GM19455 (cell line): ENCODE measurements at regions not wholly inside any gene's neighbourhood (a gene's known extent, or its start where the extent isn't known, plus 50 kb on each side); places are given as distances from the start of the nearest gene placed in this dataset.
"Not testable (repeated sequence)": the region's sequence is repeated elsewhere in the genome, so short reads cannot be mapped to it uniquely, and the experiment has no call there.

ENCODE experiments used
- ATAC-seq: cut with Tn5 transposase; IDR thresholded peaks from one replicate; pipeline ENCODE4 v1.9.1; 2021; ENCODE audit not compliant: unreplicated experiment

DNA sequence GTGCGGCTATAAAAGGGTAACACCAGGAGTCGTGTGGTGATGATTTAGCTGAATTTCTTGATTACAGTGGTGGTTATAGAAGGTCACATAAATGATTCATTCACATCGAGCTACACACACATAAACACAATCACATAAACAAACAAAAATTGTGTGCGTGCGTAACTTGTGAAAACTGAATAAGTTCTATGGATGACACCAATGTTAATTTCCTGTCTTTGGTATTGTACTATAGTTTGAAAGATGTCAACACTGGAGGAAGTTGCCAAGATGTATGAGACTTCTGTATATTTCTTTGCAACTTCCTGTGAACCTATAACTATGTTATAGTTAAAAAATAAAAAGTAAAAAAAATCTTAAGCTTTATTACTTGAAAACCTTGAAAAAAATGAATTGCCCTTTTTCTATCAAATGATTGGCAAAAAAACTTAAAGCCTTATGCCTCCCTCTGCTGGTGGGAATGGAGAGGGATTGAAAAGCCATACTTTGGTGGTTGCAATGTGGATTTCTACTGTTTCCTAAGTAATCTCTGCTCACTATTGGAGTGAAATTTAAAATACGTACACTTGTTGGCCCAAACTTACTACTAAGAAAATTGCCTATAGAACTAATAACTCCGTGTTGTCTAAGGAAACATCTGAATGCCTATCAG lies 227.7 kb downstream of the RPIA start:
- no peak for ATAC-seq

DNA sequence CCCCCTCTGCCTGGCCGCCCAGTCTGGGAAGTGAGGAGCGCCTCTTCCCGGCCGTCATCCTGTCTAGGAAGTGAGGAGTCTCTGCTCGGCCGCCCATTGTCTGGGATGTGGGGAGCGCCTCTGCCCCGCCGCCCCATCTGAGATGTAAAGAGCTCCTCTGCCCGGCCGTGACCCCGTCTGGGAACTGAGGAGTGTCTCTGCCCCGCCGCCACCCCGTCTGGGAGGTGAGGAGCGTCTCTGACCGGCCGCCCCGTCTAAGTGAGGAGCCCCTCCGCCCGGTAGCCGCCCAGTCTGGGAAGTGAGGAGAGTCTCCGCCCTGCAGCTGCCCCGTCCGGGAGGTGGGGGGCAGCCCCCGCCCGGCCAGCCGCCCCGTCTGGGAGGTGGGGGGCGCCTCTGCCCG lies 228.9 kb downstream of the RPIA start:
- ATAC-seq: not testable (repeated sequence)

DNA sequence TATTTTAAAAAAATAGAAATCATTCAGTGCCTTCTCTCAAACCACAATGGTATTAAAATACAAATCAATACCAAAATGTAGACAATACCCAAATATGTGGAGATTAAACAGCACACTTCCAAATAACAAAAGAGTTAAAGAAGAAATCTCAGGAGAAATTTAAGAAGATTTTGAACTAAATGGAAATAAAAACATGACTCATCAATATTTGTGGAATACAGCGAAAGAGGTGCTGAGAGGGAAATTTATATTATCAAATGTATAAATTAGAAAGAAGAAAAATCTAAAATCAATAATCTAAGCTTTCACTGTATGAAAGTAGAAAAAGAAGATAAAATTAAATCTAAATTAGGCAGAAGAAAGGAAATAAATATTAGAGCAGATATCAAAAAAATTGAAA lies 233.1 kb downstream of the RPIA start:
- no peak for ATAC-seq

GRCh38 chr2:88925770-88926462 lies 234.4 kb downstream of the RPIA start:
- ATAC-seq: no peak

DNA sequence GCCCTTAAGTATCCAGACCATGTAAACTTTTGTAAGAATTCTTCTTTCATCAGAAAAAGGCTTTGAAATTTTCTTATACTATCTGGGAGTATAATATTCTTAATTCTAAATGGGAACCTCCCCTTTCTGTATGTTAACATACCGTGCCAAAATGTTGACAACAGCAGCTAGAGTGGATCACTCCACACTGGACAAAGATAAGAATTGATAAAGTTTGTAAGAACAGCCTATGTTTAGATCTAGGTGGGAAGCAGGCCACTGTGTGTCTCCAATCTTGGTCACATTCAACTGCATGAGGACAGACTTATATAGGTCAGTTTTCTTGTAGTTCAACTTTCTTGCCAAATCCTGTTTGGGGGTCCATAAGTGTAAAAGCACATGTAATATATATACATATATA lies 235.7 kb downstream of the RPIA start:
- no peak for ATAC-seq

- ATAC-seq: no peak
Observed at GRCh38 chr2:88930659-88931058, 239.2 kb downstream of the RPIA start.

DNA sequence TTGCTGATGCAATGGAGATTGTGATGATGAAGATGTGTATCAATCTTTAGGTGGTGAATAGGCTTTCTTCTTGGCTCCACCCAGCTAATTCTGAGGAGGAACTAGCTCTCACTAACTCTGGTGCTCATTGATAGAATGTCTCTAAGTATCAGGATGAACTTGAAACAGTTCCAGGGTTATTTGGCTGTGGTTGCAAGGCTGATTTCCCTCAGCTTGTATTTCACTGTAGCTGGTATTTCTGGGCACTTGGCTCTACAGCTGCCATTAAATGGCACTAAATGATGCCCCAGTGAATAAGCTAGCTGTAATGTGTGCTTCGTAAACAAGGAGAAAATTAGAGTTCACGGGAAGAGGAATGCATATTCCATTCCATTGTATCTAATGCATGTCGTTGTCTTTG lies 241.2 kb downstream of the RPIA start:
- no peak for ATAC-seq

DNA sequence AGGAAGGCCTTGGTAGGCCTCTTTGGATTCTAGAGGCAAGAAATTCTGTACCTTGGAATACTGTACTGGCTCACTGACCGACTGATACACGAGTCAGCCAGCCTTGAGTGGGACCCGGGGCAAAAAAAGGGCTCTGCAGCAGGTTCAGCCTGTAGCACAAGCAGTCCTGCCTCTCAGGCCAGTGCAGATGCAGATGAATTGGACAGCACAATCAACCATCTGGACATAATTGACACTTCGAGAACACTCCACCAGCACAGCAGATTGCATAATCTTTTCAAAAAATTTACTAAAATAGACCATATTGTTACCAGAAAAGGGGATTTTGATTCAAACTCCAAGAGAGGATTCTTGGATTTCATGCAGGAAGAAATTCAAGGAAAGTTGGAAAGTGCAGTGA lies 241.6 kb downstream of the RPIA start:
- ATAC-seq: no peak

- ATAC-seq: no peak
Observed at GRCh38 chr2:88933980-88934379, 242.5 kb downstream of the RPIA start.

DNA sequence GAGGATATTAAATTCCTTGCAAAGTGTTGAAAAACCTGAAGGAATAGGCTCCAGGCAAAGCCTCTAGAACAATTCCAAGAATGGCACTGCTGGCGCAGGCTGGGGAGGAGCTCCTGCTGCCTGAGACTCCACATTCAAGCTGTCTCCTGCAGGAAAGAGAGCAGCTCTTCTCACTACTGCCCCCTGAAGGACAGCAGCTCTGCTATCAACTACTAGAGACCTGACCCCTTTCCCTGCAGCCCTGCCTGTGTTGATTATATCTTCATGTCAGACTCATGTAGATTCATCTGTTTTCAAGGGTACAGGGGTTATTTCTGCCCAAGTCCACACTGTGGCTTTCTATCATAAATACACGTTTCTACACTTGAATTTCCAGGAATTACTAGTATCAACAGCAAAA lies 249.7 kb downstream of the RPIA start:
- ATAC-seq: not testable (repeated sequence)

DNA sequence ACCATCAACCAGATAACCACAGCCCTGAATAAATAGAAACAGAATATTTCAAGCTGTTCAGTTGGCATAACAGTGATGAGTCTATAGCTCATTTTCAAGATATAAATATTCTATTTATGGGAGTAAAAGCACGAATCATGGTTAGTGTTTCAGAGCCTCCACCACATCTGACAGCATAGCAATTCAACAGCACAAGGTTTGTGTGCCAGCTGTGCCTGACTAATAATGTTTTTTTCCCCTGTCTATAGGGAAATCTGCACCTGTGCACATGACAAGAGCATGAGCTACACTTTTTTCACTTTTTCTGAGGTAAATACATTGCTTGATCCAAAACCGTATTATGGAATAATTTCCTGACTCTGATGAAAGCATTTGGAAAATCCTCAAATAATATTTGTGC lies 251.3 kb downstream of the RPIA start:
- no peak for ATAC-seq

DNA sequence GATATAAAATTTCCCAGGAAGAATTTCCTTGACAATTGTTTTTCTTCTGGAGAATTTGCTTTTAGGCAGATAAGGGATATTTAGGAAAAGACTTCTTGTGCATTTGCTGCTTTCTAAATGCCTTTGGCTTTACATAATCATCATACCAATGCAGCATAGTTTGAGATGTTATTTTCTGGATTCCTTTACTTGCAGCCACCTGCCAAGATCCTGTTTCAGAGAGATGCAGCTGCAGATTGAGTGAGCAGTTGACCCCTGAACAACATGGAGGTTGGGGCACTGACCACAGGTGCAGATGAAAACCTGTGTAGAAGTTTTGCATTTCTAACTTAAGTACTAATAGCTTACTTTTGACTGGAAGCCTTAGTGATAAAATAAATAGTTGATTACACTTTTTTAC lies 257.9 kb downstream of the RPIA start:
- no peak for ATAC-seq

DNA sequence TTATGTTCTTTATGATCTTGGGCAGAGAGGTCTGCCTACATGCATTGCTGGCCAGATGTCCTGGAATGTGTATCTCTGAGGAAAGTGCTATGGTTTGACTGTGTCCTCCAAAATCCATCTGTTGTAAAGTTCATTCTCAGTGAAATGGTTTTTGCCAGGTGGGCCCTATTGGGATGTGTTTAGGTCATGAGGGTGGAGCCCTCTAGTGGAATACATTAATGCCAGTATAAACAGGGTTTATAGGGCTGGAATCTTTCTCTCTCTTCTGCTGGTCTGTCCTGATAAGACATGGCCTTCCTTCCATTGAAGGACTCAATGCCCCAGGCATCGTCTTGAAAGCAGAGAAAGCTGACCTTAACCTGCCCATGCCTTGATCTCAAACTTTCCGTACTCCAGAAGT lies 258.5 kb downstream of the RPIA start:
- ATAC-seq: no peak

GRCh38 chr2:88955607-88956006 lies 264.1 kb downstream of the RPIA start:
- ATAC-seq: no peak

- no peak for ATAC-seq
Observed at GRCh38 chr2:88959480-88960204, 268.2 kb downstream of the RPIA start.

DNA sequence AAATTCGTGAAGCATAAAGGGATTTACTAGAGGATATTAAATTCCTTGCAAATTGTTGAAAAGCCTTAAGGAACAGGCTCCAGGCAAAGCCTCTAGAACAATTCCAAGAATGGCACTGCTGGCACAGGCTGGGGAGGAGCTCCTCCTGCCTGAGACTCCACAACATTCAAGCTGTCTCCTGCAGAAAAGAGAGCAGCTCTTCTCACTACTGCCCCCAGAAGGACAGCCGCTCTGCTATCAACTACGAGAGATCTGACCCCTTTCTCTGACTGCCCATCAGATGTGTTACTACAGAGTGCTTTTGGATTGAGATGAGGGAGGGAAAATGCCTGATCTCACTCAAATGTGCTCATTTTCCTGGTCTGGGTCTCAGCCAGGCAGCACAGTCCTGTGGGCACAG lies 269.9 kb downstream of the RPIA start:
- ATAC-seq: not testable (repeated sequence)

DNA sequence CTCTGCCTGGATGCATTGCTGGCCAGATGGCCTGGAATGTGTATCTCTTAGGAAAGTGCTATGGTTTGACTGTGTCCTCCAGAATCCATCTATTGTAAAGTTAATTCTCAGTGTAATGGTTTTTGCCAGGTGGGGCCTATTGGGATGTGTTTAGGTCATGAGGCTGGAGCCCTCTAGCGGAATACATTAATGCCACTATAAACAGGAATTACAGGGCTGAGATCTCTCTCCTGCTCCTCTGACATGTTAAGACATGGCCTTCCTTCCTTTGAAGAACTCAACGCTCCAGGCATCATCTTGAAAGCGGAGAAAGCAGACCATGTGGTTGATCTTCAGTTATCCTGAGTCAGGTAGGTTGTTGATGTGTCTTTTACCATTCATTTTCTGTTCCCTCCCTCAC lies 276.4 kb downstream of the RPIA start:
- no peak for ATAC-seq

DNA sequence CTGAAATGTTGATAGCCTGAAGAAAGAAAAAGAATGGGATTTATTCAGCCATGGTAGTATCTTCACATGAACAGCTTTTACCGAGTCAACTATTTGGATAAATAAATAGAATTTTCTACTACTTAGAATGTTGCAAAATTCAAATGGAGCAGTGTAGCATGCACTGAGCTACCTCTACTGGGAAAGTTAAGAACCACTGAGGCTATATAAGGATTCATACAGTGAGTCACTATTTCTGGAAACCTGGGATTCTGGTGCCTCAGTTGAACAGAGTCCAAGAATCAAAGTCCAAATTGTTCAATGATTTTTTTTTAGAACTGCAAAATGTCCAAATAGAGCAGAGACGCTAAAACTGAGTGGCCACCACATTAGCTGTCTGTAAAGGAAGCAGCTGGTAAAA lies 286.5 kb downstream of the RPIA start:
- not testable (repeated sequence) for ATAC-seq

DNA sequence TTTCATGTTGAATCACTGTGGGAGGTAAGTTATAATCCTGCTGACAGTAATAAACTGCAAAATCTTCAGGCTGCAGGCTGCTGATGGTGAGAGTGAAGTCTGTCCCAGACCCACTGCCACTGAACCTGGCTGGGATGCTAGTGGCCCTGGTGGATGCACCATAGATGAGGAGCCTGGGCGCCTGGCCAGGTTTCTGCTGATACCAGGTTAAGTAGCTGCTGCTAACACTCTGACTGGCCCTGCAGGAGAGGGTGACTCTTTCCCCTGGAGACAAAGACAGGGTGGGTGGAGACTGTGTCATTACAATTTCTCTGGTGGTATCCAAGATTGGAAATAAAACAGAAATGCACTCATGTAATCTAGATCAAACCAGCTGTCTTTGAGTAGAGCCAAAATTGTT lies 287.0 kb downstream of the RPIA start:
- ATAC-seq: not testable (repeated sequence)

DNA sequence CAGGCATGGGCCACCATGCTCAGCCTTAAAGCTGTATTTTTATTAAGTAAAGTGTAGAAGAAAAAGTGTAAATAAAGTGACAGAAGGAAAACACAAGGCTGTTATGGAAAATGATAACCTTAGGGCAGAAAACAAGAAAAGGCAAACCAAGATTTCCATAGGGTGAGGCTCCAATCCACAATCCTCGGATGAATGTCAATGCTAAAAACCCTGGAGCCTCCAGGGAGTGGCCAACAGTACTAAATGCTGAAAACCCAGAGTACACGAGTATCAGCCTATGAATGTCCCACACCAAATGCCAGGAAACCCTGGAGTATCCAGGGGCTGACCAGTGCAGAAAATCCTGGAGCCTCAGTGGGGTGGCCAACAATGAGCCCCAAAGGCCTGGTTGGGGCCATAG lies 292.6 kb downstream of the RPIA start:
- ATAC-seq: not testable (repeated sequence)

- ATAC-seq: not testable (repeated sequence)
Observed at GRCh38 chr2:88986721-88987330, 295.4 kb downstream of the RPIA start.

GRCh38 chr2:88988617-88989016 lies 297.1 kb downstream of the RPIA start:
- ATAC-seq: not testable (repeated sequence)
